ENCODE measurements at regions not wholly inside any gene's neighbourhood (a gene's known extent, or its start where the extent isn't known, plus 50 kb on each side); places are given as distances from the start of the nearest gene placed in this dataset.

- 97% methylated on average over 12 of the region's 12 CpGs for WGBS
- H3K4me3 ChIP-seq = no peak overlapping the region
- no peak for TF ChIP-seq POLR2A (IDR thresholded peaks at IDR 0.05)
- TF ChIP-seq, protein P1, sequence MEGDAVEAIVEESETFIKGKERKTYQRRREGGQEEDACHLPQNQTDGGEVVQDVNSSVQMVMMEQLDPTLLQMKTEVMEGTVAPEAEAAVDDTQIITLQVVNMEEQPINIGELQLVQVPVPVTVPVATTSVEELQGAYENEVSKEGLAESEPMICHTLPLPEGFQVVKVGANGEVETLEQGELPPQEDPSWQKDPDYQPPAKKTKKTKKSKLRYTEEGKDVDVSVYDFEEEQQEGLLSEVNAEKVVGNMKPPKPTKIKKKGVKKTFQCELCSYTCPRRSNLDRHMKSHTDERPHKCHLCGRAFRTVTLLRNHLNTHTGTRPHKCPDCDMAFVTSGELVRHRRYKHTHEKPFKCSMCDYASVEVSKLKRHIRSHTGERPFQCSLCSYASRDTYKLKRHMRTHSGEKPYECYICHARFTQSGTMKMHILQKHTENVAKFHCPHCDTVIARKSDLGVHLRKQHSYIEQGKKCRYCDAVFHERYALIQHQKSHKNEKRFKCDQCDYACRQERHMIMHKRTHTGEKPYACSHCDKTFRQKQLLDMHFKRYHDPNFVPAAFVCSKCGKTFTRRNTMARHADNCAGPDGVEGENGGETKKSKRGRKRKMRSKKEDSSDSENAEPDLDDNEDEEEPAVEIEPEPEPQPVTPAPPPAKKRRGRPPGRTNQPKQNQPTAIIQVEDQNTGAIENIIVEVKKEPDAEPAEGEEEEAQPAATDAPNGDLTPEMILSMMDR (IDR thresholded peaks at IDR 0.05) = no peak
- no peak for TF ChIP-seq POLR2AphosphoS5 (IDR thresholded peaks at IDR 0.05)
- H3K9me3 ChIP-seq = no peaks in the 10 kb centered on the region
- no peaks in the 10 kb centered on the region for H3K27me3 ChIP-seq (replicated peaks; ENCODE audit: insufficient read depth)
- intact Hi-C loops (cut with DNase I) = no loop called here
- no peak for DNase-seq (ENCODE audit: low spot score)
- H3K36me3 ChIP-seq = no peaks in the 10 kb centered on the region
- no peak overlapping the region for H3K27ac ChIP-seq
- no peaks in the 10 kb centered on the region for H3K4me1 ChIP-seq (replicated peaks)
Observed at GRCh38 chr11:71184421-71185210, 67.8 kb downstream of the SHANK2 start.

- WGBS = 72% methylated on average over 10 of the region's 10 CpGs
- no peak for DNase-seq (ENCODE audit: low spot score)
- no peak overlapping the region for H3K4me3 ChIP-seq
- no peak for TF ChIP-seq POLR2A (IDR thresholded peaks at IDR 0.05)
- TF ChIP-seq, protein P1 (IDR thresholded peaks at IDR 0.05) = no peak
- no peak for TF ChIP-seq POLR2AphosphoS5 (IDR thresholded peaks at IDR 0.05)
- H3K9me3 ChIP-seq = no peaks in the 10 kb centered on the region
- no peaks in the 10 kb centered on the region for H3K36me3 ChIP-seq
- no peaks in the 10 kb centered on the region for H3K27me3 ChIP-seq (replicated peaks; ENCODE audit: insufficient read depth)
- H3K4me1 ChIP-seq (replicated peaks) = no peaks in the 10 kb centered on the region
- intact Hi-C loops (cut with DNase I) = no loop called here
- H3K27ac ChIP-seq = no peak overlapping the region
Observed at GRCh38 chr11:71183878-71184277, 68.5 kb downstream of the SHANK2 start.

DNA sequence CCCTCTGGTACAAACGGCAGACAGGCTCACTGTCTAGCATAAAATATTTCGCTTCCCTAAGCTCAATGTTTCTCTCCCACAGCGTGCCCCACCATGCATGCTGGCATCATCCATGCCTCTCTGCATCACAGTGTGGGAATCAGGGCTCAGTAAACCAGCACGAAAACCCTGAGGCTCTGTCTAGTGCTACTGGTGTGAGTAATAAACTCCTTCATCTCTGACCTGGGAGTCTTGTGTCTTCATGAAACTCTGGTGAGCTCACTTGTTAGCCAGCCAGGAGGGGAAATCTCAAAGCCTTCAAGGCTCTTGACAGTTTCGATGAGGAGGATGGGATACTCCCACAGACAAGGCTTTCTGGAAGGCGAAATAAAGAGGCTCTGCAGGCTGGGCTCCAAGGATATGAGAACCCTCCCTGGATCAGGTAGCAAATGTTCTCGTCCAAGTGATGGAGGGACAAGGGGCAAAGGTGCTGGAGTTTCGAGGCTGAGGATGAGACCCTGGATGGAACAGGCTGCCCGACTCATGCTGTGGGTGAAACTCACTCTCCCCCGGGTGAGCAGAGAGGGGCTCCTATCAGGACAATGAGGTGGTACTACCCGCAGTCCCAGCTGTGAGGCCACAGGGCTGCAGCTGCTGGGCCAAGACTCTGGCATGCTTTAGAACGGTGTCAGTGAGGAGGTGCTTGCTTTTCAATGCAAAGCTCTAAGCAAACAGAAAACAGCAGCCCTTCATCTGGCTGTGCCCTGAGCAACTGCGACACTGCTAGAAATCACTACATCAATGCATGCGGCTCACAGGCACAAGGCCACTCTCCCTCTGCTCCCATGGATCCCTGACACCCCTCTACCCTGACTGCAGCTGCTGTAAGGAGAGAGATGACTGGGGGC is 69.3 kb downstream of the SHANK2 start:
- TF ChIP-seq POLR2AphosphoS5 (IDR thresholded peaks at IDR 0.05) (no peak), POLR2A (IDR thresholded peaks at IDR 0.05) (no peak)
- TF ChIP-seq, protein P1 (IDR thresholded peaks at IDR 0.05) = no peak
- no peaks in the 10 kb centered on the region for H3K9me3 ChIP-seq
- no peaks in the 10 kb centered on the region for H3K36me3 ChIP-seq
- H3K27me3 ChIP-seq (replicated peaks; ENCODE audit: insufficient read depth) = no peaks in the 10 kb centered on the region
- no peak overlapping the region for H3K27ac ChIP-seq
- intact Hi-C loops (cut with DNase I) = no loop called here
- DNase-seq (ENCODE audit: low spot score) = no peak
- 89% methylated on average over 14 of the region's 14 CpGs for WGBS
- H3K4me1 ChIP-seq (replicated peaks) = no peaks in the 10 kb centered on the region
- no peak overlapping the region for H3K4me3 ChIP-seq

DNA sequence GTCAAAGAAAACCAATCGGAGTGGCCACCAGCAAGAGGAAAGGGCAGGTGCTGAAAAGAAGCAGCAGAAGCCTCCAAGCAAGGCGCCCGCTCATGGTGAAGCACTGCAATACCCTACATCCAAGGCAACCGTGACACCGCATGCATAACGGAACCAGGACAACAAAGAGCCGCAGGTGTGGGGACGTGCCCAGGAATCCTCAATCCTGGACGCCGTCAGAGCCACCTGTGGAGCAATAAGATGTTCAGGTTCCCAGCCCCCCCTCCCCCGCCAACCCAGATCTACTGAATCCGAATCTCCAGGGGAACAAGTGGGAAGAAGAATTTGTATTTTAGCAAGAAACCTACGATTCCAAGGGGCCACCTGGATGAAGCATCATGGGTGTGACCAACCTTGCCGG is 70.8 kb downstream of the SHANK2 start:
- no peaks in the 10 kb centered on the region for H3K9me3 ChIP-seq
- no peaks in the 10 kb centered on the region for H3K27me3 ChIP-seq (replicated peaks; ENCODE audit: insufficient read depth)
- no peak overlapping the region for H3K27ac ChIP-seq
- H3K4me1 ChIP-seq (replicated peaks) = no peaks in the 10 kb centered on the region
- DNase-seq (ENCODE audit: low spot score) = no peak
- 88% methylated on average over 14 of the region's 14 CpGs for WGBS
- no peaks in the 10 kb centered on the region for H3K36me3 ChIP-seq
- TF ChIP-seq POLR2AphosphoS5 (IDR thresholded peaks at IDR 0.05) = no peak
- TF ChIP-seq, protein P1 (IDR thresholded peaks at IDR 0.05) = no peak
- no peak overlapping the region for H3K4me3 ChIP-seq
- intact Hi-C loops (cut with DNase I) = no loop called here
